Brain microvascular endothelial cell (primary cell): ENCODE measurements at regions not wholly inside any gene's neighbourhood (a gene's known extent, or its start where the extent isn't known, plus 50 kb on each side); places are given as distances from the start of the nearest gene placed in this dataset.
A peak's percentile ranks its signal among the peaks of the same experiment; 100 is the strongest.

Source experiments
- DNase-seq: peaks from one replicate; pipeline ENCODE4 v3.0.0-alpha.2; 2020
- H3K27ac ChIP-seq: fragments of 250-450 bp; sonication (Bioruptor Pico); 2 replicates; pipeline ENCODE4 v1.5.1; 2020; ENCODE audit warnings: mild to moderate bottlenecking, moderate library complexity
- H3K27me3 ChIP-seq: fragments of 250-450 bp; sonication (Bioruptor Pico); replicated peaks from 2 replicates; pipeline ENCODE4 v1.5.1; 2020; ENCODE audit warnings: mild to moderate bottlenecking
- H3K36me3 ChIP-seq: fragments of 250-450 bp; sonication (Bioruptor Pico); replicated peaks from 2 replicates; pipeline ENCODE4 v1.5.1; 2020; ENCODE audit warnings: mild to moderate bottlenecking
- H3K4me3 ChIP-seq: 2 replicates; pipeline ENCODE4 v1.5.1; 2011; ENCODE audit warnings: low read depth, mild to moderate bottlenecking, control low read depth, low read length, moderate library complexity
- CTCF ChIP-seq: IDR thresholded peaks from 2 replicates; pipeline ENCODE4 v1.5.1; 2011; ENCODE audit warnings: low read depth, mild to moderate bottlenecking, moderate library complexity, low read length, control low read depth, inconsistent platforms; ENCODE audit errors: missing control alignments
- in situ Hi-C: cut with HindIII; loops from 2 replicates; pipeline ENCODE4 v1.10.0; 2017; ENCODE audit warnings: low sequenced_read_pairs, low pct_ligation_motif_present

- DNase-seq = no peak
- H3K4me3 ChIP-seq = no peak overlapping the region
- no peaks in the 10 kb centered on the region for H3K36me3 ChIP-seq
- H3K27ac ChIP-seq = peak overlapping the region; percentile 73
- H3K27me3 ChIP-seq = no peaks in the 10 kb centered on the region
- in situ Hi-C loops = no loop called here
- no peak for TF ChIP-seq CTCF
These were observed 1774.6 kb upstream of the PCDH20 start for GRCh38 chr13:63190219-63190618.

- in situ Hi-C loops = no loop called here
- Histone ChIP-seq H3K4me3 (no peak overlapping the region), H3K36me3 (no peaks in the 10 kb centered on the region), H3K27ac (no peak overlapping the region), H3K27me3 (no peaks in the 10 kb centered on the region)
- DNase-seq = no peak
- no peak for TF ChIP-seq CTCF
These were observed 1774.1 kb upstream of the PCDH20 start for GRCh38 chr13:63189712-63190111.

GRCh38 chr13:63184693-63185092, 1769.0 kb upstream of the PCDH20 start:
- no peak for TF ChIP-seq CTCF
- DNase-seq = peak; percentile 98

GRCh38 chr13:63175536-63175935, 1759.9 kb upstream of the PCDH20 start:
- Histone ChIP-seq H3K27ac (no peak overlapping the region), H3K36me3 (no peaks in the 10 kb centered on the region), H3K27me3 (no peaks in the 10 kb centered on the region), H3K4me3 (no peak overlapping the region)
- in situ Hi-C loops = no loop called here
- TF ChIP-seq CTCF = no peak
- no peak for DNase-seq

More at GRCh38 chr13:63184693-63185092, 1769.0 kb upstream of the PCDH20 start:
- H3K27me3 ChIP-seq = no peaks in the 10 kb centered on the region
- in situ Hi-C loops = no loop called here
- no peaks in the 10 kb centered on the region for H3K36me3 ChIP-seq
- H3K27ac ChIP-seq = peak overlapping the region; percentile 68
- no peak overlapping the region for H3K4me3 ChIP-seq

GRCh38 chr13:63167699-63168337, 1752.2 kb upstream of the PCDH20 start:
- no peak for TF ChIP-seq CTCF
- no peak for DNase-seq
- Histone ChIP-seq H3K27me3 (no peaks in the 10 kb centered on the region), H3K27ac (no peak overlapping the region), H3K4me3 (no peak overlapping the region), H3K36me3 (no peaks in the 10 kb centered on the region)
- in situ Hi-C loops = no loop called here

GRCh38 chr13:63166345-63166744, 1750.7 kb upstream of the PCDH20 start:
- DNase-seq = no peak
- Histone ChIP-seq H3K27me3 (no peaks in the 10 kb centered on the region), H3K27ac (no peak overlapping the region), H3K36me3 (no peaks in the 10 kb centered on the region), H3K4me3 (no peak overlapping the region)
- TF ChIP-seq CTCF = no peak
- in situ Hi-C loops = no loop called here
